GM12865 (cell line): ENCODE measurements at regions not wholly inside any gene's neighbourhood (a gene's known extent, or its start where the extent isn't known, plus 50 kb on each side); places are given as distances from the start of the nearest gene placed in this dataset.
"Not testable (repeated sequence)": the region's sequence is repeated elsewhere in the genome, so short reads cannot be mapped to it uniquely, and the experiment has no call there.

ENCODE experiments used
- DNase-seq: peaks from one replicate; pipeline ENCODE4 v3.0.0; 2010; ENCODE audit warnings: low read depth
- H3K4me3 ChIP-seq: 2 replicates; pipeline ENCODE4 v1.5.1; 2011; ENCODE audit warnings: mild to moderate bottlenecking, low read depth, low read length, control low read depth
- TF ChIP-seq, protein P1 (sequence below): IDR thresholded peaks from 2 replicates; pipeline ENCODE4 v1.5.1; 2011; ENCODE audit warnings: low read length, control low read depth, low read depth, inconsistent platforms; ENCODE audit not compliant: insufficient read depth; ENCODE audit errors: missing control alignments

DNA sequence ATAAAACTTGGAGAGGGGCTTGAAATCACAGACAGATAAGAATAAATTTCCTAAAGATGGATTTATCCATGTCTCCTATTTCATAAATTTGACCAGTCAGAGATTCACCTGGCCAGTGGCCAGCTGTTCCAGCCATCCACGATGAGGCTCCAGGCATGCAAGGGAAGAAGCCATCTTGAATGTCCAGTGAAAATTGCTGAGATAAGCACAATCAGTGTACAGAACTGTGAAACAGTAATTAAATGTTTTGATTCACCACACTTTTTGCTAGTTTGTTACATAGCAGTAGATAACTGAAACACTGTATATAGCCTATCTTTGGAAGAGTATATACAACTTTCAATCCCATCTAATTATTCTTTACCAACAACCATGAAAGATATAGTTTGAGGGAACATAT is 163.5 kb downstream of the HINT1 start:
- TF ChIP-seq, protein P1, sequence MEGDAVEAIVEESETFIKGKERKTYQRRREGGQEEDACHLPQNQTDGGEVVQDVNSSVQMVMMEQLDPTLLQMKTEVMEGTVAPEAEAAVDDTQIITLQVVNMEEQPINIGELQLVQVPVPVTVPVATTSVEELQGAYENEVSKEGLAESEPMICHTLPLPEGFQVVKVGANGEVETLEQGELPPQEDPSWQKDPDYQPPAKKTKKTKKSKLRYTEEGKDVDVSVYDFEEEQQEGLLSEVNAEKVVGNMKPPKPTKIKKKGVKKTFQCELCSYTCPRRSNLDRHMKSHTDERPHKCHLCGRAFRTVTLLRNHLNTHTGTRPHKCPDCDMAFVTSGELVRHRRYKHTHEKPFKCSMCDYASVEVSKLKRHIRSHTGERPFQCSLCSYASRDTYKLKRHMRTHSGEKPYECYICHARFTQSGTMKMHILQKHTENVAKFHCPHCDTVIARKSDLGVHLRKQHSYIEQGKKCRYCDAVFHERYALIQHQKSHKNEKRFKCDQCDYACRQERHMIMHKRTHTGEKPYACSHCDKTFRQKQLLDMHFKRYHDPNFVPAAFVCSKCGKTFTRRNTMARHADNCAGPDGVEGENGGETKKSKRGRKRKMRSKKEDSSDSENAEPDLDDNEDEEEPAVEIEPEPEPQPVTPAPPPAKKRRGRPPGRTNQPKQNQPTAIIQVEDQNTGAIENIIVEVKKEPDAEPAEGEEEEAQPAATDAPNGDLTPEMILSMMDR, result no peak
- DNase-seq, result no peak
- no peak overlapping the region for H3K4me3 ChIP-seq

DNA sequence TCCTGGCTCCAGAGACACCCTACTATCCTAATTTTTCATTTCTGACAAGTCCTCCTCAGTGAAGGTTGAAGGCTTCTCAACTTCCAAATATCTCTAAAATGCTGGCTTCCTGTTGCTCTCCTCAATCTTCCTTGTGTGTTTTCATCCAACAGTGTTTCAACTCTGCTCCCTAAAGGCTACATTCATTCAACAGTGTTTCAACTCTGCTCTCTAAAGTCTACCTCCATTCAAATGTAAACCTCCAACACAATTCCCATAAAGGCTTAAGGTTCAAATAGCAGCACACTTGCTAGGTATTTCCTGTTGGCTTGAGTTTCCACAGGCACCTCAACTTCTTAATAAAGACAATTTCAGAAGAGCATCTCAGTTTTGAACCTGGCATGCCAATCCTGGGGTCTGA is 164.8 kb downstream of the HINT1 start:
- H3K4me3 ChIP-seq, result no peak overlapping the region
- DNase-seq, result no peak
- TF ChIP-seq, protein P1, result no peak

- DNase-seq, H3K4me3 ChIP-seq: not testable (repeated sequence)
Measured at GRCh38 chr5:130996720-130997119, 168.3 kb downstream of the HINT1 start.

- TF ChIP-seq, protein P1, result no peak
- no peak for DNase-seq
- no peak overlapping the region for H3K4me3 ChIP-seq
Measured at GRCh38 chr5:130995851-130996250, 169.2 kb downstream of the HINT1 start.

DNA sequence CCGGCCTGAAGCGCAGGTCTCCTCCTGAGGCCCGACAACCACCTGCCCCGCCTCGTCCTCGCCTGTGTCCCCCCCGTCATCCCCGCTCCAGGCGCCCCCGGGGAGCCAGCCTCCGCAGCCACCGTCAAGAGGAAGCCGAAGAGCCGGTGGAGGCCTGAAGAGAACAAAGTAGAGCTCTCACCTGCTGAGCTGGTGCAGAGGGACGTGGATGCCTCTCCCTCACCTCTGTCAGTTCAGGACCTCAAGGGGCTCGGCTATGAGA is 169.9 kb downstream of the HINT1 start:
- no peak for DNase-seq
- TF ChIP-seq, protein P1, result no peak
- H3K4me3 ChIP-seq, result no peak overlapping the region

GRCh38 chr5:130994496-130995253 is 170.4 kb downstream of the HINT1 start:
- no peak overlapping the region for H3K4me3 ChIP-seq
- TF ChIP-seq, protein P1, result no peak
- DNase-seq, result no peak

GRCh38 chr5:130992621-130993020 is 172.4 kb downstream of the HINT1 start:
- TF ChIP-seq, protein P1, result no peak
- H3K4me3 ChIP-seq, result no peak overlapping the region
- DNase-seq, result no peak

- DNase-seq, result no peak
- TF ChIP-seq, protein P1, result no peak
Measured at GRCh38 chr5:130992095-130992494, 173.0 kb downstream of the HINT1 start.

More at GRCh38 chr5:130992095-130992494, 173.0 kb downstream of the HINT1 start:
- H3K4me3 ChIP-seq, result no peak overlapping the region
